Effector memory CD4-positive, alpha-beta T cell (primary cell): ENCODE measurements at regions not wholly inside any gene's neighbourhood (a gene's known extent, or its start where the extent isn't known, plus 50 kb on each side); places are given as distances from the start of the nearest gene placed in this dataset.

Source experiments
- DNase-seq, 3 donors: peaks; one replicate each; pipeline ENCODE4 v3.0.0-alpha.2; 2020
- H3K27ac ChIP-seq: 2 replicates; pipeline ENCODE4 v1.7.0; 2013; ENCODE audit warnings: mild to moderate bottlenecking, low read length, moderate library complexity; ENCODE audit not compliant: insufficient read depth, poor library complexity, severe bottlenecking
- H3K27me3 ChIP-seq: replicated peaks from 2 replicates; pipeline ENCODE4 v1.7.0; 2013; ENCODE audit warnings: mild to moderate bottlenecking, low read length; ENCODE audit not compliant: insufficient read depth, control insufficient read depth, poor library complexity, severe bottlenecking
- H3K36me3 ChIP-seq: 2 replicates; pipeline ENCODE4 v1.7.0; 2013; ENCODE audit warnings: mild to moderate bottlenecking, low read length, moderate library complexity; ENCODE audit not compliant: control insufficient read depth, insufficient read depth
- H3K4me1 ChIP-seq: 2 replicates; pipeline ENCODE4 v1.7.0; 2013; ENCODE audit warnings: low read length, mild to moderate bottlenecking; ENCODE audit not compliant: control insufficient read depth, insufficient read depth, poor library complexity, severe bottlenecking
- H3K4me3 ChIP-seq: 2 replicates; pipeline ENCODE4 v1.7.0; 2013; ENCODE audit warnings: low read length, low read depth, mild to moderate bottlenecking; ENCODE audit not compliant: insufficient read depth, poor library complexity, severe bottlenecking
- H3K9me3 ChIP-seq: 2 replicates; pipeline ENCODE4 v1.7.0; 2013; ENCODE audit warnings: mild to moderate bottlenecking, low read length, moderate library complexity; ENCODE audit not compliant: control insufficient read depth

DNA sequence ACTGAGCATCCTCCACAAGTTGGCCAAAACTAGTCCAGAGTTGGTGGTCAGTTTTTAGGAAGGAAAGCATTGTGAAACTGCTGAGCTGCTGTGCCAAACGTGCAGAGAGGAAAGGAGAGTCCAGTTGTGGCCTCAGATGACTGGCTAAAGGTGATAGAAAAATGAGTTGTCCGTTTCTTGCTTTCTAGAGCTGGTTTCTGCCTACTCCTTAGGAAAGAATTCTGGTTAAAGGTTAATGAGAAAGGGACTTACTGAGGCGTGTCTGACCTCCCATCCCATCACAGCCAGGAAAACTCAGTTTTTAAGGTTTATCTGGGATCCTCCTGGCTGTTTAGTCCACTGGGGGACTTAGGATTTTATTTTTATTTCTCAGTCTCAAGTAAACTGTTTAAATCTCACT is 1186.3 kb downstream of the UQCRFS1 start:
- H3K9me3 ChIP-seq, result no peaks in the 10 kb centered on the region
- no peaks in the 10 kb centered on the region for H3K27me3 ChIP-seq
- DNase-seq, result no peak
- no peak overlapping the region for H3K4me3 ChIP-seq
- H3K27ac ChIP-seq, result no peak overlapping the region
- H3K36me3 ChIP-seq, result no peaks in the 10 kb centered on the region
- H3K4me1 ChIP-seq, result no peaks in the 10 kb centered on the region

DNA sequence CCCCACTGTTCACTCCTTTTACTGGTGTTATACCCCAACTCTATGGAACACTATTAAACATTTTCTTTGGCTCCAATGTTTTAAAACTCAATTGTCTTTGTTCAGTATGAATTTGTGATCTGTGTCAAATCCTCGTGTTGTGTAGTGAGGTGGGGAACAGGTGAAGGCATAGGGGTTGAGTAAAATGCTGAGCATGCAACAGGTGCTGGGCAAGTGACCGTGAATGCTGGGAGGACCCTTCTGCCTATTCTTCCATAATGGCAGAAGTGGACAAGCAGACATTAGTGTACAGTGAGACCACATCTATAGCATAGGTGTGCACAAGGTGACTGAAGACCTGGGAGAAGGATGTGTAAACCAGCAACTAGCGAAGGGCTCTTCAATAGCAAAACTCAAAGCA is 1188.0 kb downstream of the UQCRFS1 start:
- Histone ChIP-seq H3K36me3 (no peaks in the 10 kb centered on the region), H3K27me3 (no peaks in the 10 kb centered on the region), H3K4me3 (no peak overlapping the region), H3K9me3 (no peaks in the 10 kb centered on the region), H3K27ac (no peak overlapping the region), H3K4me1 (no peaks in the 10 kb centered on the region)
- DNase-seq, result no peak

DNA sequence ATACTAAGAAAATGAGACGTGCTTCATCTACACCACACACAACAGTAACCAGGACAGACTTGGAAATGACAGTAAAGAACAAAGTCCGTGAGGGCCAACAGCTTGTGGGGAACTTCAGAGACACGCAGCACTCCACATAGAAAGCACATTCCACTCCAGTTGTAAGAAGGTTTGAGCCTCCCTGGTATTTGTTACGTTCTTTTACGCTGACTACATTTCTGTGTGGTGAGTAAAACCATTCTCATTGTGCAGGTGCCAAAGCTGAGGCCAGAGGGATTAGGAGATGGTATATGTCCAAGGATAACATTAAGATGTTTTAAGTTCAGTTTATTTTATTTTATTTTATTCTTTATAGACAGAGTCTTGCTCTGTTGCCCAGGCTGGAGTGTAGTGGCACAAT is 1189.9 kb downstream of the UQCRFS1 start:
- Histone ChIP-seq H3K27me3 (no peaks in the 10 kb centered on the region), H3K36me3 (no peaks in the 10 kb centered on the region), H3K4me3 (no peak overlapping the region), H3K9me3 (no peaks in the 10 kb centered on the region), H3K27ac (no peak overlapping the region), H3K4me1 (no peaks in the 10 kb centered on the region)
- no peak for DNase-seq

DNA sequence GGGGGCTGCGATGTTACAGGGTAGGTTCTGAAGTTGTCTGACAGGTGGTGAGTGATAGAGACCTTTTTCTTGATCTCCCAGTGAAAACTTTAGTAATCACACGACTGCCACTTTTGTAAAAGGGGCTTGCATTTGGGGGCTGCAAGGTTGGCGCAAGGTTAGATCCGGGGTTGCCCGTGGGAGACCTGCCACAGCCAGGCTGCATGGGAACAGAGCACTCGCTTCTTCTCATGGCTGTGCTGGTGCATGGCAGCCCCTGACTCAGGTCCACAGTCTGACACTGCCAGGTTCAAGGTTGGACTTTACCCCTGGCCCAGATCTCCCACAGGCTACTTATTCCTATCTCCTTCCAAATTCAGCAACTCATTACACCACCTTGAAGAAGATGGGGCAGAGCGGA is 1190.4 kb downstream of the UQCRFS1 start:
- Histone ChIP-seq H3K36me3 (no peaks in the 10 kb centered on the region), H3K9me3 (no peaks in the 10 kb centered on the region), H3K4me3 (no peak overlapping the region), H3K27me3 (no peaks in the 10 kb centered on the region), H3K4me1 (no peaks in the 10 kb centered on the region), H3K27ac (no peak overlapping the region)
- no peak for DNase-seq

DNA sequence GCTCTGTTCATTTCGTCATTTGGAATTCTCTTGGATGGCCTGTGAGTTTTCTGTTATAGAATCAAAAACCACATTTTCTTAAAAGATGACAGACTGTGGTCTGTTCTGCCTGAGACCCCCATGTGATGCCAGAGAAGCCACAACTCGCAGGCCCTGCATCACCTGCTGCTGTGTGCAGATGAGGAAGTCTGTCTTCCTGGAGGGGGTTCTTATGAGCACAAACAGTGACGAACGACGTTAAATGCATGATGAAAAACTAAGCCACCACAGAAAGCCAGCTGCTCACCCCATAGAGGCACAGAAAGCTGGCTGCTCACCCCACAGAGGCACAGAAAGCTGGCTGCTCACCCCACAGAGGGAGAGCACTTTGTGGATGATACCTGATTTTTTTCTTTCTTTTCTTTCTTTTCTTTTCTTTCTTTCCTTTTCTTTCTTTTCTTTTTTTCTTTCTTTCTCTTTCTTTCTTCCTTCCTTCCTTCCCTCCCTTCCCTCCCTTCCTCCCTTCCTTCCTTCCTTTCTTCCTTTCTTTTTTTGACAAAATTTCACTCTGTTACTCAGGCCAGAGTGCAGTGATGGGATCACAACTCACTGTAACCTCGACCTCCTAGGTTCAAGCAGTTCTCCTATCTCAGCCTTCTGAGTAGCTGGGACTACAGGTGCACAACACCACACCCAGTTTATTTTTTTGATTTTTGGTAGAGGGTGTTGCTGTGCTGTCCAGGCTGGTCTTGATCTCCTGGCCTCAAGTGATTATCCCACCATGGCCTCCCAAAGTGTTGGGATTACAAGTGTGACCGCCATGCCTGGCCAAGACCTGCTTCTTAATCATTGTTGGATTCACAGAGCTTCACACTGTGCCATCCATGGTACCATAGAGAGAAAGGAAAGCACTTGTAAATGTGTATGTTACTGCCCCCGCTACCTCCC is 1191.4 kb downstream of the UQCRFS1 start:
- no peaks in the 10 kb centered on the region for H3K36me3 ChIP-seq
- H3K27ac ChIP-seq, result no peak overlapping the region
- H3K4me3 ChIP-seq, result no peak overlapping the region
- H3K9me3 ChIP-seq, result no peaks in the 10 kb centered on the region
- H3K27me3 ChIP-seq, result no peaks in the 10 kb centered on the region
- DNase-seq, result no peak
- no peaks in the 10 kb centered on the region for H3K4me1 ChIP-seq

DNA sequence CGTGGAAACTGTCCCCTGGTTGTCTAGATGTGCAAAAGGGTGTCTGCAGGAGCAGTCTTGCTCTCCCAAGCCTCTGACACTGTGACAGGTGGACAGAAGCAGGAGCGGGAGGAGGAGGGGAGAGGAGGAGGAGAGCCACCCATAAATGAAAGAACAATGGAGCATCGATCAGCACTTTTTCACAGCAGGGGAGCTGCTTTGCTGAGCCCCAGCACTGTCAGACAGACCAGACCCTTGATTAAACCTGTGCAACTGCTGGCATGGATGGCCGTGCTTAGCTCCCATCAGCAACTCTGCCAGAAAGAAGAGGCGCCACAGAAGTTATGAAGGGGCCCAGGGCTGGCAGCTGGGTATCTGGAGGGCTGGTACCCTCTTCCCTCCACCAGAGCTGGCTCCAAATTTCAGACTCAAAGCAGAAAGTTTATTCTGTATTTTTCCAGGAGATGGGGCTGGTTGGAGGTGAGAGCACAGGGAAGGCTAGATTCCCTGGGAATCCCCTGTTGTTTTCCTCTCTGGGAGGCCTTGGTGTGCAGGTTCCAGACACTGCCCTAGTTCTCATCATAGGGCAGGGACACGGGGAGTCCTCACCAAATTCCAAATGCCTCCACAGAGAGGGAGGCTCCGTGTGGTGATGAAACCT is 1192.2 kb downstream of the UQCRFS1 start:
- Histone ChIP-seq H3K27ac (no peak overlapping the region), H3K36me3 (no peaks in the 10 kb centered on the region), H3K4me3 (no peak overlapping the region), H3K9me3 (no peaks in the 10 kb centered on the region), H3K4me1 (no peaks in the 10 kb centered on the region), H3K27me3 (no peaks in the 10 kb centered on the region)
- DNase-seq, result no peak

DNA sequence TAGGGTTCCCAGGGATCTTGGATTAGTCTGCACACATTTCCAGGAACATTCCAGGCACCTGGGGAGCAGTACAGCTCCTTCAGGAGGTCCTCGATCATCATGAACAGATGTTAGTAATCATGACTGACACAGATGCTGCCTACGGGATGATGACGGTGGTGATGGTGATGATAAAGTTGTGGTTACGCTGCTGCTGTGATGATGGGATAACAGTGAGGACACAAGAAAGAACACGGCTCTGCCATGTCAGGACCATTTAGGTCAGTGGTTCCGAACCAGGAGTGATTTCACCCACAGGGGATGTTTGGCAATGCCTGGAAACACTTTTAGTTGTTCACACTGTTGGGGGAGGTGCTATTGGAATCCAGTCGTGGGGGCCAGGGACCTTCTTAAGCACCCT is 1193.0 kb downstream of the UQCRFS1 start:
- Histone ChIP-seq H3K27ac (no peak overlapping the region), H3K4me1 (no peaks in the 10 kb centered on the region), H3K9me3 (no peaks in the 10 kb centered on the region), H3K4me3 (no peak overlapping the region), H3K27me3 (no peaks in the 10 kb centered on the region), H3K36me3 (no peaks in the 10 kb centered on the region)
- DNase-seq, result no peak

DNA sequence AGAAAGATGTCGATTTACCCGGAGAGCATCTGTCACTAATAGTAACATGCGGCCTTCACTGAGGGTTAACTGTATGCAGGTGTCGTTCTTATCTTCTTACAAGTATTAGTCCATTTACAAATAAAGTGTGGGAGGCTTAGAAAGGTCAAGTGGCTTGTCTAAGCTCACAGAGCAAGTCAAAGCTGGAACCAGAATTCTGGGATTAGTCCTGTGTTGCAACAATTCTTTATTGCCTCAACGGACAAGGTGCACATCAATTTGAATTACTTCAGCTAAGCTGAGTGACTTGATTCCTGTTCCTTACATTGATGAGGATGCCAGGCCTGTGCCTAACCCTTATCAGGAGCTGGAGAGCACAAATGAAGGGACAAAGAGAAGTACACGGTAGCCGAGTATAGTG is 1193.6 kb downstream of the UQCRFS1 start:
- no peaks in the 10 kb centered on the region for H3K4me1 ChIP-seq
- no peak overlapping the region for H3K27ac ChIP-seq
- H3K27me3 ChIP-seq, result no peaks in the 10 kb centered on the region
- DNase-seq, result no peak
- no peak overlapping the region for H3K4me3 ChIP-seq
- H3K9me3 ChIP-seq, result no peaks in the 10 kb centered on the region
- no peaks in the 10 kb centered on the region for H3K36me3 ChIP-seq

DNA sequence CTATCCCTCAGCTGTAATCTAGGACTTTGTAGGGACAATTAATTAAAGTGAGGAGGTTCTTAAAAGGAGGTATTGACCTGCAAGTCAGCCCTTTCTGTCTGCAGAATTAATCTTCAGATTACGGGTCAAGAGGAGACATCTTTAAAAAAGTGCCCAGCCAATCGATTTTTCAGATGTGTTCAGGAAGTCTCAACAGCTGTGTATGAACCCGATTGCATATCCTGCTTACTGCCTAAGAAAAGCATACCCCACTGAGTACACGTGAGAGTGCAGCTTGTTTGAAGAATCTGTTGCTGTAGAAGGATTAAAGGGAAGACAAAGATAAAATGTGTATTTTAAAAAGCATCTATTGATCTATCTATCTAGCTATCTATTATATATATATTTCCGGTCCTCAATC is 1194.5 kb downstream of the UQCRFS1 start:
- no peaks in the 10 kb centered on the region for H3K27me3 ChIP-seq
- H3K36me3 ChIP-seq, result no peaks in the 10 kb centered on the region

DNA sequence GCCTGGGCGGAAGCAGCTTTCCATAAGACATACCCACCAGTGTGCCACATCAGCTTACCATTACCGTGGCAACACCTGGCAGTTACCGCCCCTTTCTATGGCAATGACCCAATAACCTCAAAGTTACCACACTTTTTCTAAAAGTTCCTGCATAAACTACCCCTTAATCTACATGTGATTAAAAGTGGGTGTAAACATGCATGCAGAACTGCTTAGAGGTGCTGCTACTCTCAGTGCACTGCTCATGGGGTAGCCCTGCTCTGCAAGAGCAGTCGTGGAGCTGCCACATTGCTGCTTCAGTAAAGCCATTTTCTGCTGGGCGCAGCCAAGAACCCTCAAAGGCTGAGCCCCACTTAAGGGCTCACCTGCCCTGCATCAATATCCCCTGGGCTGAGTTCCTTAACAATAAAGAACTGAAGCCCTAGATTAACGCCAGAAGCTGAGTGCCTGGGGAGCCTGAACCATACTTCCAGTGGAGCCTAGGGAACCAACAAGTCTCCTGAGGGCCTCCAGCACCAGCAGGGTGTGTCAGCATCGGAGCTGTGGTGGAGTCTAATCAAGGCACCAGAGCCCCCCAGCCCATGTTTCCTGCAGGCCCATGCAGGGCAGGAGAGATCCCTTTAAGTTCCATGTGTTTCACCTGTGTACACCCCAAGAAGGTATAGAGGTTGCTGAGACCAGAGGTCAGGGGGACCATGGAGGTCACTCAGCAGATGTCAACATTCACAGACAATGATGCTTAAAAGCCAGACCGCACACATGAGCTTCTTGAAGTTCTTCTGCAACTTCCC is 1198.1 kb downstream of the UQCRFS1 start:
- H3K27me3 ChIP-seq, result no peaks in the 10 kb centered on the region
- no peak overlapping the region for H3K4me3 ChIP-seq
- no peak overlapping the region for H3K27ac ChIP-seq
- no peak for DNase-seq
- no peaks in the 10 kb centered on the region for H3K36me3 ChIP-seq
- H3K9me3 ChIP-seq, result no peaks in the 10 kb centered on the region
- no peaks in the 10 kb centered on the region for H3K4me1 ChIP-seq

More for the DNA sequence above, 1194.5 kb downstream of the UQCRFS1 start:
- Histone ChIP-seq H3K9me3 (no peaks in the 10 kb centered on the region), H3K4me3 (no peak overlapping the region), H3K4me1 (no peaks in the 10 kb centered on the region), H3K27ac (no peak overlapping the region)
- no peak for DNase-seq
